ENCODE measurements at regions not wholly inside any gene's neighbourhood (a gene's known extent, or its start where the extent isn't known, plus 50 kb on each side); places are given as distances from the start of the nearest gene placed in this dataset.

- no peaks in the 10 kb centered on the region for H3K27me3 ChIP-seq (replicated peaks; ENCODE audit: control insufficient read depth, insufficient read depth, low read length)
- H3K9me3 ChIP-seq, result no peaks in the 10 kb centered on the region; the same call in 1 of the 2 replicates
- TF ChIP-seq CTCF (IDR thresholded peaks at IDR 0.05; ENCODE audit: insufficient read depth in 1 of 2, low read depth in 1 of 2, low read length in 1 of 2, severe bottlenecking in 1 of 2, unreplicated experiment in 1 of 2), result no peak
- Mint-ChIP-seq H3K4me3 (ENCODE audit: unreplicated experiment) (no peak overlapping the region), H3K4me1 (ENCODE audit: low read depth, unreplicated experiment) (no peaks in the 10 kb centered on the region), H3K27ac (ENCODE audit: unreplicated experiment) (no peak overlapping the region), H3K9me3 (ENCODE audit: unreplicated experiment) (no peaks in the 10 kb centered on the region), H3K27me3 (ENCODE audit: insufficient read depth, unreplicated experiment) (peaks cover 13% of the 10 kb centered on the region), H3K36me3 (ENCODE audit: insufficient read depth, unreplicated experiment) (no peaks in the 10 kb centered on the region)
- intact Hi-C loops (cut with micrococcal nuclease; ENCODE audit: unreplicated experiment), result loop anchor here (10.0 kb wide), 1 partner anchor 617 kb away; no protein-coding TSS in a partner anchor
- DNase-seq, result no peak
- no peaks in the 10 kb centered on the region for H3K4me1 ChIP-seq
- POLR2A ChIA-PET, result no interaction called here
- no peak overlapping the region for H3K4me3 ChIP-seq (ENCODE audit: low read depth, low read length)
- no peaks in the 10 kb centered on the region for H3K36me3 ChIP-seq (ENCODE audit: control insufficient read depth, insufficient read depth, low read length)
- CTCF ChIA-PET, result no interaction called here
- BruUV-seq (replicated peaks), result no TSS peak
Measured at GRCh38 chr13:107572156-107572555, 643.2 kb downstream of the LIG4 start.

- intact Hi-C loops (cut with micrococcal nuclease; ENCODE audit: unreplicated experiment), result no loop called here
- no TSS peak for BruUV-seq (replicated peaks)
- Histone ChIP-seq H3K36me3 (ENCODE audit: control insufficient read depth, insufficient read depth, low read length) (no peaks in the 10 kb centered on the region), H3K4me3 (ENCODE audit: low read depth, low read length) (no peak overlapping the region), H3K27me3 (replicated peaks; ENCODE audit: control insufficient read depth, insufficient read depth, low read length) (no peaks in the 10 kb centered on the region), H3K4me1 (no peaks in the 10 kb centered on the region), H3K9me3 (no peaks in the 10 kb centered on the region; the same call in 1 of the 2 replicates)
- Mint-ChIP-seq H3K4me1 (ENCODE audit: low read depth, unreplicated experiment) (no peaks in the 10 kb centered on the region), H3K36me3 (ENCODE audit: insufficient read depth, unreplicated experiment) (no peaks in the 10 kb centered on the region), H3K27me3 (ENCODE audit: insufficient read depth, unreplicated experiment) (peaks cover 13% of the 10 kb centered on the region), H3K4me3 (ENCODE audit: unreplicated experiment) (no peak overlapping the region), H3K9me3 (ENCODE audit: unreplicated experiment) (no peaks in the 10 kb centered on the region), H3K27ac (ENCODE audit: unreplicated experiment) (no peak overlapping the region)
- no peak for TF ChIP-seq CTCF (IDR thresholded peaks at IDR 0.05; ENCODE audit: insufficient read depth in 1 of 2, low read depth in 1 of 2, low read length in 1 of 2, severe bottlenecking in 1 of 2, unreplicated experiment in 1 of 2)
- ChIA-PET POLR2A (no interaction called here), CTCF (no interaction called here)
- no peak for DNase-seq
Measured at GRCh38 chr13:107568181-107568580, 647.2 kb downstream of the LIG4 start.

GRCh38 chr13:107563099-107563925 lies 652.0 kb downstream of the LIG4 start:
- POLR2A ChIA-PET, result no interaction called here
- Histone ChIP-seq H3K4me1 (no peaks in the 10 kb centered on the region), H3K4me3 (ENCODE audit: low read depth, low read length) (no peak overlapping the region), H3K9me3 (no peaks in the 10 kb centered on the region), H3K36me3 (ENCODE audit: control insufficient read depth, insufficient read depth, low read length) (no peaks in the 10 kb centered on the region), H3K27me3 (replicated peaks; ENCODE audit: control insufficient read depth, insufficient read depth, low read length) (no peaks in the 10 kb centered on the region)
- H3K36me3 Mint-ChIP-seq (ENCODE audit: insufficient read depth, unreplicated experiment), result no peaks in the 10 kb centered on the region
- no peaks in the 10 kb centered on the region for H3K4me1 Mint-ChIP-seq (ENCODE audit: low read depth, unreplicated experiment)
- peaks cover 12% of the 10 kb centered on the region for H3K27me3 Mint-ChIP-seq (ENCODE audit: insufficient read depth, unreplicated experiment)
- H3K4me3 Mint-ChIP-seq (ENCODE audit: unreplicated experiment), result no peak overlapping the region
- CTCF ChIA-PET, result no interaction called here
- no TSS peak for BruUV-seq (replicated peaks)
- DNase-seq, result no peak
- no peak for TF ChIP-seq CTCF (IDR thresholded peaks at IDR 0.05; ENCODE audit: insufficient read depth in 1 of 2, low read depth in 1 of 2, low read length in 1 of 2, severe bottlenecking in 1 of 2, unreplicated experiment in 1 of 2)
- no peaks in the 10 kb centered on the region for H3K9me3 Mint-ChIP-seq (ENCODE audit: unreplicated experiment)
- intact Hi-C loops (cut with micrococcal nuclease; ENCODE audit: unreplicated experiment), result no loop called here
- no peak overlapping the region for H3K27ac Mint-ChIP-seq (ENCODE audit: unreplicated experiment)
